NT2/D1 (cell line): ENCODE measurements at regions not wholly inside any gene's neighbourhood (a gene's known extent, or its start where the extent isn't known, plus 50 kb on each side); places are given as distances from the start of the nearest gene placed in this dataset.

Experiments used
- SUZ12 ChIP-seq: IDR thresholded peaks from 2 replicates; pipeline ENCODE4 v1.6.1; 2011; ENCODE audit not compliant: insufficient read length, insufficient read depth; ENCODE audit errors: extremely low read depth
- YY1 ChIP-seq: IDR thresholded peaks from 2 replicates; pipeline ENCODE4 v1.6.1; 2011; ENCODE audit not compliant: insufficient read length, insufficient read depth
- ZNF274 ChIP-seq: IDR thresholded peaks from 2 replicates; pipeline ENCODE4 v1.6.1; 2011; ENCODE audit warnings: mild to moderate bottlenecking, low read depth, low read length

GRCh38 chr13:57450356-57450755 lies 181.2 kb upstream of the PCDH17 start:
- TF ChIP-seq YY1 (no peak), ZNF274 (no peak), SUZ12 (no peak)
